ENCODE measurements at regions not wholly inside any gene's neighbourhood (a gene's known extent, or its start where the extent isn't known, plus 50 kb on each side); places are given as distances from the start of the nearest gene placed in this dataset.
A peak's percentile ranks its signal among the peaks of the same experiment; 100 is the strongest.

DNA sequence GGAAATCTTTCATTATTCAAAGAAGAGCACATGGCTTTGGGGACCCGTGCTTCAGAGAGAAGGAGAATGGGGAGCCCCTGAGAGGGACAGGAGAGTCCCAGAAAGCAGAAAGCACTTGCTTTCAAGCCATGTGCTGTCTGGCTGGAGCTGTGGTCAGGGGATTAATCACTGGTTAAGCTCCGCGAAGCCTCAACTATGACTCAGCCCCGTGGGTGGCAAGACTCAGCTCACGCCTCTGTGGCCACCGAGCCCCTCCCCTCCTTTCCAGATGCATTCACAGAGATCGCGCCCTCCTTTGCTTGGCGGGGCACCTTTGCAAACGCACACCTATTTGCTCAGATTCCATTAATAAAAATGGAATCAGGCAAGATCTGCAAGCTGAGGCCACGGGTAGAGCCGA is 202.9 kb upstream of the TCERG1L start:
- H3K4me1 ChIP-seq (ENCODE audit: control insufficient read depth in 1 of 2, insufficient read depth in 2 of 2, low read length in 2 of 2): no peaks in the 10 kb centered on the region
- intact Hi-C loops (cut with micrococcal nuclease): no loop called here

DNA sequence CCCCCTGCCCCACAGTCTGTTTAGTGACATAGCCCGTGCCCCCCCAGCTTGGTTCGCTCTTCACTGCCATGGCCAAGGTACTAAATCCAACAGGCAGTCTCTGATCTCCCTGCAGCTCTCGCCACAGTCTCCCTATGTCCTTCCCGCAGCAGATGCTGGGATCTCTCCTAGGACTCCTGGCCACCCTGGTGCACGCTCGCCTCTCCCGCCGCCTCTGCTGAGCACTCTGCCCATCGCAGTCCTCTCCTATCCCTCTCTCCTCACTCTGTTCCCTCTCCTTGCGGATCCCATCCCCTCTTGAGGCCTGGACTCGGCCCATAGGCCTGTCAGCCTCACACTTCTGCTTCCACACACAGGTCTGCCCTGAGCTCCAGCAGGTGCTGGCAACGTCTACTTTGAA is 204.8 kb upstream of the TCERG1L start:
- Mint-ChIP-seq H3K27ac (peak overlapping the region in 3 of 7 donors; percentile 7 to 72 (median 12)), H3K4me3 (no peak overlapping the region), H3K27me3 (ENCODE audit: low read depth in 3 of 3) (no peaks in the 10 kb centered on the region), H3K9me3 (peaks cover 0 to 2% (median 0%) of the 10 kb centered on the region in 7 donors), H3K4me1 (no peaks in the 10 kb centered on the region), H3K36me3 (no peaks in the 10 kb centered on the region)
- no peak overlapping the region for H3K9ac ChIP-seq (ENCODE audit: insufficient read depth, low read length, poor library complexity, severe bottlenecking)
- no peak overlapping the region for H3K27ac ChIP-seq (ENCODE audit: low read depth in 1 of 2, low read length in 2 of 2)
- intact Hi-C loops (cut with micrococcal nuclease): no loop called here
- no peak for DNase-seq
- H3K36me3 ChIP-seq (replicated peaks in 1 of 2; ENCODE audit: control insufficient read depth in 1 of 2, insufficient read depth in 2 of 2, low read length in 2 of 2): no peaks in the 10 kb centered on the region
- H3K79me2 ChIP-seq (ENCODE audit: insufficient read depth, low read length): no peaks in the 10 kb centered on the region
- TF ChIP-seq, protein P1, sequence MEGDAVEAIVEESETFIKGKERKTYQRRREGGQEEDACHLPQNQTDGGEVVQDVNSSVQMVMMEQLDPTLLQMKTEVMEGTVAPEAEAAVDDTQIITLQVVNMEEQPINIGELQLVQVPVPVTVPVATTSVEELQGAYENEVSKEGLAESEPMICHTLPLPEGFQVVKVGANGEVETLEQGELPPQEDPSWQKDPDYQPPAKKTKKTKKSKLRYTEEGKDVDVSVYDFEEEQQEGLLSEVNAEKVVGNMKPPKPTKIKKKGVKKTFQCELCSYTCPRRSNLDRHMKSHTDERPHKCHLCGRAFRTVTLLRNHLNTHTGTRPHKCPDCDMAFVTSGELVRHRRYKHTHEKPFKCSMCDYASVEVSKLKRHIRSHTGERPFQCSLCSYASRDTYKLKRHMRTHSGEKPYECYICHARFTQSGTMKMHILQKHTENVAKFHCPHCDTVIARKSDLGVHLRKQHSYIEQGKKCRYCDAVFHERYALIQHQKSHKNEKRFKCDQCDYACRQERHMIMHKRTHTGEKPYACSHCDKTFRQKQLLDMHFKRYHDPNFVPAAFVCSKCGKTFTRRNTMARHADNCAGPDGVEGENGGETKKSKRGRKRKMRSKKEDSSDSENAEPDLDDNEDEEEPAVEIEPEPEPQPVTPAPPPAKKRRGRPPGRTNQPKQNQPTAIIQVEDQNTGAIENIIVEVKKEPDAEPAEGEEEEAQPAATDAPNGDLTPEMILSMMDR (IDR thresholded peaks at IDR 0.05): no peak
- peaks cover 0 to 5% of the 10 kb centered on the region in 2 donors for H3K9me3 ChIP-seq (replicated peaks in 1 of 2; ENCODE audit: control insufficient read depth in 1 of 2, insufficient read depth in 1 of 2, low read length in 2 of 2)
- H3K4me2 ChIP-seq (replicated peaks; ENCODE audit: extremely low read depth, low read length, poor library complexity, severe bottlenecking): no peak overlapping the region
- no peaks in the 10 kb centered on the region for H3K4me1 ChIP-seq (ENCODE audit: control insufficient read depth in 1 of 2, insufficient read depth in 2 of 2, low read length in 2 of 2)
- no peak overlapping the region for H3K4me3 ChIP-seq (replicated peaks in 1 of 3; ENCODE audit: low read depth in 2 of 3, low read length in 3 of 3)
- no peak overlapping the region for H2AFZ ChIP-seq (ENCODE audit: insufficient read depth, low read depth, low read length, poor library complexity, severe bottlenecking)
- no peaks in the 10 kb centered on the region for H3K27me3 ChIP-seq (ENCODE audit: control insufficient read depth in 2 of 2, insufficient read depth in 2 of 2, low read length in 2 of 2)
- H4K20me1 ChIP-seq (ENCODE audit: insufficient read depth, low read length): no peaks in the 10 kb centered on the region
- 87% methylated on average over 11 of the region's 12 CpGs for WGBS (ENCODE audit: insufficient coverage)

More for the DNA sequence above, 202.9 kb upstream of the TCERG1L start:
- H3K27ac Mint-ChIP-seq: no peak overlapping the region
- TF ChIP-seq, protein P1 (IDR thresholded peaks at IDR 0.05): no peak
- WGBS (ENCODE audit: insufficient coverage): 59% methylated on average over 9 of the region's 12 CpGs
- peaks cover 0 to 3% (median 2%) of the 10 kb centered on the region in 3 donors for H3K27me3 Mint-ChIP-seq (ENCODE audit: low read depth in 3 of 3)
- no peaks in the 10 kb centered on the region for H3K4me1 Mint-ChIP-seq
- no peak overlapping the region for H3K9ac ChIP-seq (ENCODE audit: insufficient read depth, low read length, poor library complexity, severe bottlenecking)
- no peaks in the 10 kb centered on the region for H3K27me3 ChIP-seq (ENCODE audit: control insufficient read depth in 2 of 2, insufficient read depth in 2 of 2, low read length in 2 of 2)
- no peak overlapping the region for H3K4me3 Mint-ChIP-seq
- H4K20me1 ChIP-seq (ENCODE audit: insufficient read depth, low read length): no peaks in the 10 kb centered on the region
- H3K4me3 ChIP-seq (replicated peaks in 1 of 3; ENCODE audit: low read depth in 2 of 3, low read length in 3 of 3): no peak overlapping the region
- H3K4me2 ChIP-seq (replicated peaks; ENCODE audit: extremely low read depth, low read length, poor library complexity, severe bottlenecking): no peak overlapping the region
- H3K9me3 Mint-ChIP-seq: peaks cover 0 to 13% (median 10%) of the 10 kb centered on the region in 7 donors
- H3K36me3 Mint-ChIP-seq: no peaks in the 10 kb centered on the region
- peaks cover 7 to 16% of the 10 kb centered on the region in 2 donors for H3K9me3 ChIP-seq (replicated peaks in 1 of 2; ENCODE audit: control insufficient read depth in 1 of 2, insufficient read depth in 1 of 2, low read length in 2 of 2)
- H2AFZ ChIP-seq (ENCODE audit: insufficient read depth, low read depth, low read length, poor library complexity, severe bottlenecking): no peak overlapping the region
- no peak for DNase-seq
- no peak overlapping the region for H3K27ac ChIP-seq (ENCODE audit: low read depth in 1 of 2, low read length in 2 of 2)
- no peaks in the 10 kb centered on the region for H3K79me2 ChIP-seq (ENCODE audit: insufficient read depth, low read length)
- H3K36me3 ChIP-seq (replicated peaks in 1 of 2; ENCODE audit: control insufficient read depth in 1 of 2, insufficient read depth in 2 of 2, low read length in 2 of 2): no peaks in the 10 kb centered on the region

Data from CD14-positive monocyte (primary cell).